ENCODE measurements at regions not wholly inside any gene's neighbourhood (a gene's known extent, or its start where the extent isn't known, plus 50 kb on each side); places are given as distances from the start of the nearest gene placed in this dataset.

GRCh38 chr5:67297376-67297775 lies 100.8 kb upstream of the CD180 start:
- TF ChIP-seq NR2F2 (IDR thresholded peaks at IDR 0.05) (no peak), CTCF (IDR thresholded peaks at IDR 0.05; ENCODE audit: low read depth, low read length, missing input control) (no peak), TAF1 (conservative IDR thresholded peaks at IDR 0.05) (no peak), YY1 (IDR thresholded peaks at IDR 0.05) (no peak), REST (IDR thresholded peaks at IDR 0.05) (no peak), ZBTB33 (IDR thresholded peaks at IDR 0.05) (no peak), SP1 (IDR thresholded peaks at IDR 0.05) (no peak), RXRA (IDR thresholded peaks at IDR 0.05) (no peak), FOXA2 (IDR thresholded peaks at IDR 0.05) (no peak), RAD21 (IDR thresholded peaks at IDR 0.05) (no peak), JUND (IDR thresholded peaks at IDR 0.05) (no peak)

Data from liver (tissue), 3 donors.